NCI-H2081 treated with DMSO at 0.1 percent for 48 hours (cell line): ENCODE measurements at regions not wholly inside any gene's neighbourhood (a gene's known extent, or its start where the extent isn't known, plus 50 kb on each side); places are given as distances from the start of the nearest gene placed in this dataset.

Experiments
- DNase-seq: peaks from one replicate; lab custom pipeline; 2025; lab: John Stamatoyannopoulos, UW

DNA sequence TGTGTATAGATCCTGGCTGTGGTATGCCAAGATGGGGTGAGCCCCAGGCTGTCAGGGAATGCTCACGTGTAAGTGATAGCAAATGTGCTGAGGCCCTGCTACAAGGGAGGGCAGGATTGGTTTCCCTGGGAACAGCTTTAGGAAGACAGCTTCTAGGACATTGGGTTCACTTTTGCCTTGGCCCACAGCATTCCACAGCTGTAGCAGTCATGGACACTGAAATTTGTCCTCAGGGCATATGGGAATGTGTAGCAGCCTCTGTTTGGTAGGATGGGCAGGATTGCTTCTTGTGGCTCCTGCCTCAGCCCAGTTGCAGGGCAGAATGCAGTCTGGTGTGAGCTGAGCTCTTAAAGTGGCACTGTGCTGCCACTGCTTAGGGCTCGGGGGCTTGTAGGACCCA is 1061.7 kb upstream of the WWC1 start:
- DNase-seq = no peak

DNA sequence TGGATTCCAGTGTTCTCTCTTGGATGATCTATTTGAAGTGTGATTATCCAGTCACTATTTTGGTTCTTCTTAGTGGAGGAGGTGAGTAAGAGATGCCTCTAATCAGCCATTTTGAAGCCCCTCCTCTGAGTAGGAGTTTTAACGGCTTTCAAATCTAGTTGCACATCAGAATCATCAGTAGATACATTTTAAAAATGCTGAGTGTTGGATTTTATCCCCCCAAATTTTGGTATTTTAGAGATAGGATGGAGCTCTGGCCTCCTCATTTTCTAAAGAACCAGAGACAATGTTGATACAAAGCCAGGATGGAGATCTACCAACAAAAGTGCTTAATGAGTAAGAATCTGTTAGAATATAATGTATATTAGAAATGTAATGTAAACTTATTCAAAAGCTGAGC is 1061.0 kb upstream of the WWC1 start:
- DNase-seq = no peak

DNA sequence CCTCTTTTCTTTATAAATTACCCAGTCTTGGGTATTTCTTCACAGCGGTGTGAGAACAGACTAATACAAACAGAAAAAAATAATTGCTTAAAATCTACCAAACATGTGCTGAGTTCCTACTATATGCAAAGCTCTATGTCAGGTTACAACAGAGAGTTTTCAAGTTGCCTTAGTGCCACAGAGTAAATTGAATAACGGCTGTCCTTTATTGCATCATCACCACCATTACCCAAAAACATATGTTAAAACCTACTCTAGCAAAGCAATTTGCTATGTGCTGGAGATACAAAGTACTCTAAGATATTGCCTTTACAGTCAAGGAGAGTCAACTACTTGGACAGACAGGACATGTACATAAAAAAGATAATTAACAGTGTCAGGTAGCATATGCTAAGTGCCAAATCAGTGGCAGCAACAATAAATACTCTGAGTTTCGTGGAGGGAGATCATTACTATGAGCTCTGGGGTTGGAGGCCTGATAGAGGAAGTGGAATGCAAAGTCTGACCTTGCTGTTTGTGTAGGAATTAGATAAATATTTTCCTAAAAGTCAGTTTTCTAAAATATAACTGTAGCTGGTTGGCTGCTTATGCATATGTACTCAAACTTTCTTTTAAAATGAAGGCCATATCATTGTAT is 1058.7 kb upstream of the WWC1 start:
- no peak for DNase-seq

DNA sequence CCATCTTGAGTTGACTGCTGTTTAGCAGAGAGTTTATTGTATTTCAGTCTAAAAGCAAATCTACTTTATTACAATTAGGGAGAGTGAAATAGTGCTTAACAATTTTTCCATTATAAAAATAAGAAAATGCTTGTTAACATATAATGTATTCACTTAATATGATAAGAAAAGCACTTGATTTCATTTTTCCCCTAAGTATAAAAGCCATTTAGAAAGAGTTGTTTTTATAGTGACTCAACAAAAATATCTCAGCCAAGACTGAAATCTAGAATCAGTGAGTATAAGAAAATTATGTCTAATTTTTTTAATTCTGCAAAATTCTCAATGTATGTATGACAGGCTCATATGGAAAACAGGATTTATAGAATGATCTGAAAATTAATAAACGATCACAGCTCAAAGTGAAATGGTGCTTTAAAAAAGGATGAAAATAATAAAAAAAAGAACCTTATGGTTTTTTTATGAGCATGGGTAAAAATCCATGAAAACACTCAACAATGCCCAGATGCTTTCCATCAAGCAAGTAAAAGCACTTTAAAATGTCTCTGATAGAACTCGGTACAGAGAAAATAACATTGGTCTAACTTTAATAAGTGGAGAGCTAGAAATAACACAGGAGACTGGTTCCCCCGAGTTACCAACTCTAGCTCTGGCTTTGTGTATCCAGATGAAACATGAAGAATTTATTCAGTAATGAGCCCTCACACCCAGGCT is 1057.8 kb upstream of the WWC1 start:
- no peak for DNase-seq

DNA sequence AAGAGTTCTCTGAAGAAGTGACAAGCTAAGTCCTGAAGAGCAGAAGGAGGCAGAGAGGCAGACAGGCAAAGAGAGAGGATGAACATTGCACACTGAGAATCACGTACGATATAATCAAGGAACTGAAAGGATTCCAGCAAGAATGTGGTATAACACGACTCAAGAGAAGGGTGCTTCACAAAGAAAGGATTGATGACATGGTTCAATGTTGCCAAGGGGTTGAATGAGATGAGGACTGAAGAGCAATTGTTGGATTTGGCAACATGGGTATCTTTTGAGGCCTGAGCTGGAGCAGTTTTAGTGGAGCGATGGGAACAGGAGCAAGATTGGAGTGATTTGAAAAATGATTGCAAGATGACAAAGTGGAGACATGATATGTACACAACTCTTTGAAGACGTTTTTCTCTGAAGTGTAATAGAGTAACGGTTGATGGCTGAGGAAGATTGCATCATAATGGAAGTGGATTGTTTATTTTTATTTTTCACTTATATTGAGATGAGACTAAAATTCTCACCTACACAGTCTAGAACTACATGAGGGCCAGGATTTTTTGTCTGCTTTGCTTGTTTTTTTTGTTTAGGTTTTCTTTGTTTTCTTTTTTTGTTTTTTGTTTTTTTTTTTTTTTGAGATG is 1049.9 kb upstream of the WWC1 start:
- no peak for DNase-seq

DNA sequence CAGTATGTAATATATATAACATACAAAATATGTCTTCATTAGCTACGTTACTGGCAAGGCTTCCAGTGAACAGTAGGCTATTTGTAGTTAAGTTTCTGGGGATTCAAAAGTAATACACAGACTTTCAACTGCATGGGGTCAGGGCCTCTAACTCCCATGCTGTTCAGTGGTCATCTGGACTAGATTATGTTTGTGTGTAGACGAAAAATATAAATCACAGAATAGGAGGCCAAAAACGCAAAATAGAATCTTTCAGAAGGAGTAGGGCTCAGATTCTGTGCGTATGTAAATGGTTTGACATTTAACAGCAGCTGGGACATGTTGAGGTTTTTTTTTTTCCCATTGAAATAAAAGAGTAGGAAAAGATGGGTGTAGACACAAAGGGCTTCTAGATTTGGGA is 1048.7 kb upstream of the WWC1 start:
- no peak for DNase-seq

DNA sequence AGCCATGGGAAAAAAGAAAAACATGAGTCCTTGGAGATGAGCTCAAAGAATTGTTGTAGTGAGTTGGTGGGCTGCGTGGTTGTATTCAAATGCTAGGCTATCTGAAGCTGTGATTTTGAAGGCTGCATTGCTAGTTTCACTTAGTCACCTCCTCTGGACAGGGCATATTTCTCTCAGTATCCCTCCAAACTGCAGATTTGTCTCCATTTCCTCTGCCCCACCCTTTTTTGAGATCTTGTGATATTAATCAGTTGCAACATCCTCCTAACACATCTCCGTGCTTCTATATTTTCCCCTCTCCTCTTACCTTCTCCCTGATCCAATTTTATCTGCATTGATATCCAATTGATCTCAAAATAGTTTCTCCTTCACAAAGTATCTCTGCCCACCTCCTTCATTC is 1048.0 kb upstream of the WWC1 start:
- DNase-seq = no peak

DNA sequence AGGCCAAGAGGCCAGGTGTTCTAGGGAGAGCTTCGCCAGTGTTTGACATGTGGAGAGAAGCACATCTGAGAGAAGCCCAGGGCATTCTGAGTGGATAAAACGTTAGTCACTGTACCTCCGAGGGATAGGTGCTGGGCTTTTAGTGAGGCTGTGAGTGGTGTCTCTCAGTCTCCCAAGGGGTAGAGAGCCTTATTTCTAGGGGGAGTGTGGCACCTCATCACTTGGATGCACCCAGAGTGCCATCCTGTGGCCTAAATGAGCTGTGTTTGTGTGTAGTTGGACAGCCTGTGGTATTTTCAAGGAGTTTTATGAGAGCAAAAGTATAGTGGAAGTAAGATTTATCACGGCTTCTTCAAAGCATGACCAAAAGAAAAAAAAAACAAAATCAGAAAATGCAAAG is 1046.9 kb upstream of the WWC1 start:
- no peak for DNase-seq

DNA sequence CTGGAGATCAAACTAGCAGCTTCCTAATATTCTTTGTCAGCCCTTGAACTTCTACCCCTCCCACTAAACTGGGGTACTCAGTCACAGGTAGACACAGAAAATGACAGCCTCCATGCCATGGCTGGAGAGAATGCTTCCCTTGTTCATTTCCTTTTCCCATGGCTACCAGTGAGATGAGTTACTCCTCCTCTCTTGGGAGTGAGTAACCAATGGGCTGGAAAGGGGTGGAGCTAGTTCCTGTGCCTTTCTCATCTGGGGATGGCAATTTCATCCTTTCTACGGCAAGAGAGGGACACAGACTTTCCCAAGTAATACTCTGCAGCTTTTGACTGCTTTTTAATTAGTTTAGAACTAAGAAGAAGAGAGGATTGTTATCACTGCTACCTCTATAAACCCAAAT is 1045.6 kb upstream of the WWC1 start:
- no peak for DNase-seq

DNA sequence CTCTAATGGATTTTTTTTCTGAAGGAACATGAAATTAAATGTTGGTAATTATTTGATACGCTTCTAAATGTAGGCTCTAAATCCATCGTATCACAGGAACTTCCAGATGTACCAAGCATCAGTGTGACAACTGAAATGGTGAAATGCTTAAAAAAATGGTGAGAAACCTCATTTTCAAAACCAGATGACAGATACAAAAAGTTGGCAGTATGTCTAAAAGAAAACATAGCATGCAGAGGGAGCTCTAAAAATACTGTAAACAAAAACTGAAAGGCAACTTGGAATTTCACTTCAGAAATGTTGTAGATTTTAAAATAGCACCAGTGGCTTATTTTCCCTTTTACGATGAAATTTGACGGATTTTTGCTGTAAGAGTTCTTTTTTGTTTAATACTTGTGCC is 1043.6 kb upstream of the WWC1 start:
- no peak for DNase-seq

DNA sequence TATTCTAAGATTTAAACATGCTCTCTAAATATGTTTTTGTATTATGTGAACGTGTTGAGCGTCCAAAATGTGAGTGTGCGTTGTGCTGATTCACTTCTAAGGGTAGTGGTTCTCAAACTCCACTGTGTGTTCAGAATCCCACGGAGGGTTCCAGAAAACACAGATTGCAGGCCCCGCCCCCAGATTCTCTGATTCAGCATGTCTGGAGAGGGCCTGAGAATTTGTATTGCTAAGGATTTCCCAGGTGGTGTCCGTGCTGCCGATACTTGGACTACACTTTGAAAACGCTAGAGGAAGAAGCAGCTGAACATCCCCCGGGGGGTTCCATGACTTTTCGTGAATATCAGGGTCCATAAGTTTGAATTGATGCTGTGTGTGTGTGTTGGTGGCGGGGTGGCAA is 1043.2 kb upstream of the WWC1 start:
- no peak for DNase-seq

DNA sequence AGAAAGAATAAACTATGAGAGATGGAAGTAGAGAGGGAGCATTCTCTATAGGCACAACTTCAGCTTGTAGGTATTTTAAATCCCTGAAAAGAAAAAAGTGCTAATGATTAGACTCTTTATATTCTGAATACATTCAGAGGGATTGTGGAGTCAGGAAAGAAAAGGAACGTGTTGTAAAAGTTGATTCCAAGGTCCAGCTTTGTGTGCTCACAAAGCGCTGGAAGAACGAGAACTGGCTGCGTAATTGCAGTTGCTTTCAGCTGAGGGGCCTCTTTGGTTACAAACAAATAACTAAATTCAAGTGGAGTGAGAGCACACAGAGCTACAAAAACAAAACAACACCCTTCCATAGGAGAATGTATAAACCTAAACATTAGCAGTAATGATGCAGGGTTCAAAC is 1040.4 kb upstream of the WWC1 start:
- DNase-seq = no peak

DNA sequence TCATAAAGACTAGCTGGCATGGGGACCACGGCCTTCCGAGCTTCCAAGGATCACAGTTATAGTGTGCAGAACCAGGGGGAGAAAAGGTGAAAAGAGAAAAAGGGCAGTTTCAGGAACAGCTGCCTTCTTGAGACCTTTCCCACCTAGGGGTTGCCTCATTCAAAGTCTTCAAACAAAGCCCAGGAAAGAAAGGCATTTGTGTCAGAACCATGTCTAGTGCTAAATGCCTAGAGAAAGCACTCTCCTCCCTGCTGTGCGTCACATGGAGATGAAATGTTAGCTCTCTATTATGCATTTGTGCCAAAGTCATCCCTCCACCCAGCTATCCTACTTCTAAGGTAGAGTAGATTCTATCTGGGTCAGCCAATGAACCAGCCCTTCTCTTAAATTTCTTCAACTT is 1037.3 kb upstream of the WWC1 start:
- DNase-seq = no peak

DNA sequence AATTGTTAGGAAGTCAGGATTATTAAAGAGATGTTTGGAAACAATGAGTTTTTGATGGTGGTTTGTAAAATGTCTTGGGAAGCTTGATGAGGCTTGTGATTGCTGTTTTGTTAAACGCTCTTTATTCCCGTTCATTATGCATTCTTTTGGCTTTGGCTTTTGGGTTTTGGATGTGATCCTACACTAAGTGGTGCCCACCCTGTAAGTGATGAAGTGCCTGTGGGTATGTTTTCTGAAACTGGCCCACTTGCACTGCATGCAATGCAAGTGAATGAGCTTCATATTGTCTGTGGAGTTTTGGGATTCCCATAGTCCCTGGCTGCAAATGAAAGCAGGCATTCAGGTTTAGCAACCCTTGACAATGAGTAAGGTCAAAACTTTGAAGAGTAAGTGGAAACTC is 1035.5 kb upstream of the WWC1 start:
- DNase-seq = no peak

DNA sequence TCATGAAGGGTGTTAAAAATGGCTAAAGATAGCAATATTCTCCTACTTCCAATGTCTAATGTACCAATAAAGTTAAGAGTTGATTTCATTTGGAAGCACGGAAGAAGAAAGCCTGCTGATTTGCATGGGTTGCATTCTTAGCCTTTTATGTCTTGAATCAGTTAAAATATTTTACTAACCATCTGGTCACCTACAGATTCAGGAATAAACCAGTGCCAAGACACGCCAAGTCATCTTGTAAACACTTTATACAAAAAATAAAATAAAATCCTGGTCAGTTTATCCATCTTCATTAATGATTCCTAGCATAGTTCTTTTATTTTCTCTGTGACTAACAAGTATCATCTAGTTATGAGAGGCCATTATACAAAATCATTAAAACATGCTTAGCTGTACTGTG is 1031.6 kb upstream of the WWC1 start:
- DNase-seq = no peak

DNA sequence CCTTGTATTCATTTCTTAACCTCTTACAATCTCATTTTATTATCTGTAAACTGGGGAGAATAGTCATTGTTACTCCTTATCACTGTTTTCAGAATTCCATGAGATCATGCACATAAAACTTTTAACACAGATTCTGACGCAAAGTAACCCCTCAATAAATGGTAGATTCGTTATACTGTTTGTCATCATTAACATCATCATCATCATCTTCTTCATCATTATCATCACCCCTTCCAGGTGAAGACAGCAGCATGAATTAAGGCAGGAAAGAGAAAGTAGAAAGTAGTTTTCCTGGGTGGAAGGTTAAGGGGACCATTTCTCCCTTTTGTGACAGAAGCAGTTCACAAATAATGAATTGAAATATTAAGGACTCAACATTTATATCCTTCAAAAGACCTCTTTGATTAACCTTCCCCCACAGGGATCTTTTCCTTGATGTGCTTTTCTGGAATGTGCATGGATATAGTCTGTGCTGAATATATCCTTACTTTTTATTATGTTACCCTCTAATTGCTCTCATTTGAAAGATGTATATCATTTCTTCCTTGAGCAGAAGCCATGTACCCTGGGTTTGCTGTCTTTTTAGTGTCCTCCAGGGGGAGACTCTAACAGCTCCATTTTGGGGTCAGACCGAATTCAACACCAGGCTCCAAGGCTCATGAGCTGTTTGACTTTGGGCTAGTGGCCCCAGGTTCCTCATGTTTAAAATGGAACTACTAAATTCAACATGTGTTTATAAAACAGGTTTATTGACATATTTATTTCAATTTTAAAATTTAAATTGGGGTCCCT is 1029.9 kb upstream of the WWC1 start:
- no peak for DNase-seq

DNA sequence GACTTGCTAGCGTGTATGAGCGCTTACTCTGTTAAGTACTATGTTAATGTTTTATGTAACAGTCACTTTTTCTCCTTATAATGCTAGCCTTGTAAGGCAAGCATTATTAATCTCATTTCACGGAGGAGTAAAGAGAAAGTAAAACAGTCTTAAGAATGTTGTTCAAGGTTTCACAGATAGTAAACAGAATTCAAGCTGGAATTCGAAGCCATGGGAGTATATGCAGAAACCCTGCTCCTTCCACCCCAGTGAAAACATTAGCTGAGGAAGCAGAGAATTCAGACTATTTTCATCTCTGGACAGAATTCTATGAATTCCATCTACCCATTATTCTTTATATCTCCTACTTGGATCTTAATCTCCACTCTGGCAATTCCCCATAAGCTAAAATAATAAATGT is 1028.3 kb upstream of the WWC1 start:
- no peak for DNase-seq

DNA sequence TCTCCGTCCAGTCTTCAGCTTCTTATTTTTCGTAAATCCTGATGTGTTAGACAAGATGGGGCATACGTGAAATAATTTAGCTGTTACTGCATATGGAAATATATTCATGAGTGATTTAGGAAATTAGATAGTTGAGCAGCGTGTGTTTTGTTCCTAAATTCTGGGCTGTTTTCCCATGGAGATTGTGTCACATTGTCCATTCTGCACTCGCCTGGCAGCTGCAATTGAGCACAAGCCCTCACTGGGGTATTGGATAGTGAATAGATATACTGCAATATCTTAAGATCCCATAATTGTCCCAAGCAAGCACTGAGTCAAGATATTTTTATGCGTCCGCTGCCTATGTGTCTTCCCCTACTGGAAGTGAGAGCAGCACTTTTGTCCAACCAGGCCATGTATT is 1027.1 kb upstream of the WWC1 start:
- DNase-seq = no peak

DNA sequence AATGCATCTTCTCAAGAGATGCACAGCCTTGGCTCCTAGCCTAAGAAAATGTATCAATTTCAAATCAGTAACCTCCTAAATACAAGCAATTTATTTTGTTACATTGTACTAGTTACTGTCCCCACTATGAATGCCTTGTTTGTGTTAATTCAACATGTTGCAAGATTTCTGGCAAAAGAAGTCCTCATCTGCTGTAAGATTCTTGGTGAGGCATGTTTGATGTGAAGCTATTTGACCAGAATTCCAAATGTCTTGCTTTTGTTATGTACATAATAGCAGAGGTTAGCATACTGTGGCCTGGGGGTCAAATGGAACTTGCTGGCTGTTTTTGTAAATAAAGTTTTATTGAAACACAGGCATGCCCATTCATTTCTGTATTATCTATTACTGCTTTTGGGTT is 1023.1 kb upstream of the WWC1 start:
- no peak for DNase-seq

DNA sequence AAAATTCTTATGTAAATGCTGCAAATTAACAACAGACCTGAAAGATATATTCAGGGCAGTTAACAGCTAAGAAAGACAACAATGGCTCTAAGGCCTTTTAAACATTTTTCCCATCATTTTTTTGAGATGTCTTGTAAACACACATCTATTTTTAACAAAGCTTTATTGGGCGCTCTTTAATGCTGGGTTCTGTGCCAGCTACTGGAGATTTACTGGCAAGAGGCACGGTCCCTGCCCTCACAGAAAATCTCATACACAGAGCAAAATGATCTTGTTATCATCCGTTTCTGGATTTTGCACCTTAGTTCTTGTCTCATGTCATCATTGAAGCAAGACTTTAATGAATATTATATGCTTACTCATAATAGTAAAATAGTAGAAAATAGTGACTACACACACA is 1022.3 kb upstream of the WWC1 start:
- no peak for DNase-seq

DNA sequence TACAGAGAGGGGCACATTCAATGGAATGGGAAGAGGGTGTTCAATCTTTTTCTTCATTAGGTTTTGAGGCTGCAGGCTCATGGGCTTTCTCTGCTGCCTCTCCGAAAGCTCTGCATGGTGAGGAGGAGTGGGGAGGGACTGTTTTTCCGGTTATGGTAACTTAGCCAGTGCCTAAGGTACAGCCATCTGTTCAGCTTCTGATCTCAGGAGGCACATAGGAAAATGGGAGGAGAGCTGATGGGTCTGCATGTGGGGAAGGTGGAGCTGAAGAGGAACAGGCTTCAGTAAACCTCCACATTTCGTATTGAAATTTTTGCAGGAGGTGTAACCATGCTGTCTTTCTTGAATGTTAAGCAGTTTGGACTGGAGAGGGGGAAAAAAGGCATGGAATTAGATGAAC is 1020.4 kb upstream of the WWC1 start:
- DNase-seq = no peak

DNA sequence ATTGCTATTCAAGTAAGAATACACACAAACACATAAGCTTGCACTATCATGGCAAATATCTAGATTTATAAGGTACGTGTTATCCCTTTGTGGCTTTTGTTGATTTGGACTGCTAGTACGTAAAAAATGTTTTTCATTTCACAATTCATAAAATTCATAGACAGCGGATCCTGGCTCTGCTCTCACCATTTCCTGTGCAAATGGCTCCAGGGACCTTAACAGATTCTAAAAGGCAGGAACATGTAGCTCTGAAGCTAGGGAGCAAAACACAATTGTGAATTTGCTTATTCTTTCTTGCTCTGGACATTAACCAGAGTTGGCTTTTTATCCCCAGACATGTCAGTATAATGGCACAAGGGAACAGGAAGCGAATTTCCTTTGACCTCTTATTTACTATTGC is 1019.9 kb upstream of the WWC1 start:
- no peak for DNase-seq

DNA sequence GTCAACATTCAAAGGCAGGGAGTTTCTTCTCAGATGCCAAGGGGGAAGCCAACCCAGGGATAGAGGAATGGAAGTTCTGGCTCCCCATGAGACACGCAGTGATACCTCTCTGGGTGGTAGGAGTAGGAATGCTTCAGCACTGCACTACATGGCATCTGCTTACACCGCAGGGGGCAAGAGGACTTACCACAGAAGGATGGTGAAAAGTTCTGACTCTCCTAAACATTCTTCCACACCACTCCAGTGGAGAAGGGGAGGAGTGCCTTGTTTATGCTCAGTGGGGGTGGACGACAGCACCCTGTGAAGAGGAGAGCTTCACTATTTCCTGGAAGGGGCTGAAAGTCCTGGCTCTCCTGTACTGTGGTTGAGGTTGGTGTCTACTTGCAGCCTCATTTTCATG is 1011.3 kb upstream of the WWC1 start:
- no peak for DNase-seq
